OCI-LY3 (cell line): ENCODE measurements at regions not wholly inside any gene's neighbourhood (a gene's known extent, or its start where the extent isn't known, plus 50 kb on each side); places are given as distances from the start of the nearest gene placed in this dataset.

Source experiments
- CTCF ChIP-seq: fragments of 200-600, 300-600 bp; sonication (generic); IDR thresholded peaks from 2 replicates; pipeline ENCODE4 v1.5.1; 2014; ENCODE audit warnings: antibody characterized with exemption, low read length, low read depth
- EZH2phosphoT487 ChIP-seq: fragments of 200-600 bp; shearing (Covaris generic); IDR thresholded peaks from 2 replicates; pipeline ENCODE4 v1.6.1; 2018; ENCODE audit warnings: antibody characterized with exemption, mixed run types, low read depth

DNA sequence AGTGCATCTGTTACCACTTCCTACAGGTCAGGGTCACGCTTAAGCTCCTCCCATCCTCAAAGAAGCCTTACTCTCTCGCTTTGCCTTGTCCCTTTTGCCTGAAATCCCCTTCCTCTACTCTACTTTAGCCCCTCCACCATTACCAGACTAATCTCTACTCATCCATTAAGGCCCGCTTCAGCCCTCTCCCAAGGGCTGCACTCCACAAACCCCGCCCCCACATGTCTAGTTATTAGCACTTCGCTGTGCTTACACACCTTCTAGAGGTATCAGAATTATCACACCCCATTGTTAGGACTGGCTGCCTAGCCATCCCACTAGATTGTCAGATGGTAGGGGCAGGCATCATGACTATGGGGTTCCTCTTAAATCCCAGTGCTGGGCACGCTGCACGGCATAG is 565.7 kb upstream of the WWC1 start:
- TF ChIP-seq CTCF (no peak), EZH2phosphoT487 (no peak)
